Cerebellar cortex (tissue), 1 donor: ENCODE measurements at regions not wholly inside any gene's neighbourhood (a gene's known extent, or its start where the extent isn't known, plus 50 kb on each side); places are given as distances from the start of the nearest gene placed in this dataset.
"Not testable (repeated sequence)": the region's sequence is repeated elsewhere in the genome, so short reads cannot be mapped to it uniquely, and the experiment has no call there.

ENCODE experiments used
- DNase-seq: peaks from one replicate; pipeline ENCODE4 v3.0.0-alpha.2; 2015; ENCODE audit warnings: low spot score

GRCh38 chr6:103578115-103578514 is 1281.6 kb downstream of the HACE1 start:
- no peak for DNase-seq

DNA sequence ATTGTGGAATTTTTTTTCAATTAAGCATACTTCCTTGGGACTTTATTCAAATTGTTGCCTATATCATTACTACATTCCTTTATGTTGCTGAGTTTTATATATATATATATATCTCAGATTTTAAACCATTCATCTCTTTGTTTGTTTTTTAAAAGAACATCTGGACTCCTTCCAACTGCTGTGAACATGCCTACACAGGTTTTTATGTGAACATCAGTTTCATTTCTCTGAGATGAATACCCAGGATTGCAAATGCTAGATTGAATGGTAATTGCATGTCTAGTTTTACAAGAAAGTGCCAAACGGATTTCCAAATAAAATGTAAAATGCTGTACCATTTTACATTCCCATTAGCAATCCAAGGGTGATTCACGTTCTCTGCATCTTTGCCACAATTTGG is 1289.3 kb downstream of the HACE1 start:
- no peak for DNase-seq

DNA sequence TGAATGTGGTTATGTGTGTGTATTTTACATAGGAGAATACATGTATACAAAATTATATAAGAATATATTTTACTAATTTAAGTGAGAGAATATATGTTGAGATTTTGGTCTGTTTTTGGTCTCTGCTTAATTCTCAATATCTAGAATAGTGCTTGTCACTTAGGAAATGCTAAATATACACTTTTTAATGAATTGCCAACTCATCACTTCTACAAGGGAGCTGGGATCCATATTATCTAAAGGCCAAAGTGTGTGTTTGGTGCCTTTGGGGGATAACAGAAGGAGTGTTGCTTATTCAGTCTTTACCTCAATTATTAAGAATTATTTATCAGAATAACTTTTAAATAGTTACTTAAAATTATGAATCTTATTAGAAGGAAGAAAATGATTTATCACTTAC is 1304.8 kb downstream of the HACE1 start:
- no peak for DNase-seq

DNA sequence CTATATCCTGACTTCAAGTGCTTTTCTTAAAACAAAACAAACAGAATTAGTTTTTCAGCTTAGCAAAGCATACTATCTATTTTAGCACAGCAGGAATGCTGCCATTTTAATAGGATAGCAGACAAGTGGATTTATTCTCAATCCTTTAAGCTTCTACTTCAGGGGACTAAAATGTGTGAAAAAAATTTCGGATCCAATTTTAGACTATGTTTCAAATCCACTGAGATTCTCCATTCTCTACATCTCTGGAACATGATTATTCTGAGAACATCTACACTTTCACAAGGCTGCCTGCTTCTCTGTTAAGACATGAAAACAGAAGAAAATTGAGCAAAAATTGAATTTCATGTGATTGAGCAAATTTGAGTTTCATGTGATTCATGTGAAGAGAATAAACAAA is 1321.3 kb downstream of the HACE1 start:
- no peak for DNase-seq

DNA sequence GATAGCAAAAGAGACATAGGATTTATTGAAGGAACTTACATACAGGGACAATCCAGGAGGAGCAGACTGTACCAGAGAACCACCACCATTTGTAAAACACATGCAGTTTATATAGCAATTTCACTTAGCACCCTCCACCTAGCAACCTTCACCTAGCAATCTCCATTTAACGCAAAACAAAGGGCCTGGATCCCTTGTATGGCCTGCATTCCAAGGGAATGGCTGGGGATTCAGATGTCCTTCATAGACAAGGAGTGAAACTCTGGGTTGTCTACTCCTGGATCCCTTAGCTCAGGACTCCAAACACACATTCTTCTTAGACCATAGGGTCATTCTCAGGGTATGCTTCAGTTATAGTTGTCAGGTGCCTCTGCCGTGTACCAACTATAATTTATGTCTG is 1324.9 kb downstream of the HACE1 start:
- DNase-seq: no peak

DNA sequence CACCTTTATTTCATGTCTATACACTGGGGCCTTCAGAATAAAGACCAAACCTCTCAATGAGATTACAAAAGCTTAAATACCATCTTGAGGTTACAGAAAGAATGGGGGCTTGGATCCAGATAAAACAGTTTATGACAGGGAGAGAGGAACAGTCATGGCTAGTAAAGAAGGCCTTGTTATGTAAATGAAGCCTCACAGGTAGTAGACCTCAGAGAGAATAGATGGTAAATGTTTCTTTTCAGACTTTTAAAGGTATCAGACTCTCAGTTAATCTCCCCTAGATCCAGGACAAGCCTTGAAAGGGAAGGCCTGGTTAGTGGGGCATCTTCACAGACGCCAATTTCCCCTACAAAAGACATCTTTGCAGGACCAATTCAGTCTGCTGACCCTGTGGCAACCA is 1325.6 kb downstream of the HACE1 start:
- no peak for DNase-seq

DNA sequence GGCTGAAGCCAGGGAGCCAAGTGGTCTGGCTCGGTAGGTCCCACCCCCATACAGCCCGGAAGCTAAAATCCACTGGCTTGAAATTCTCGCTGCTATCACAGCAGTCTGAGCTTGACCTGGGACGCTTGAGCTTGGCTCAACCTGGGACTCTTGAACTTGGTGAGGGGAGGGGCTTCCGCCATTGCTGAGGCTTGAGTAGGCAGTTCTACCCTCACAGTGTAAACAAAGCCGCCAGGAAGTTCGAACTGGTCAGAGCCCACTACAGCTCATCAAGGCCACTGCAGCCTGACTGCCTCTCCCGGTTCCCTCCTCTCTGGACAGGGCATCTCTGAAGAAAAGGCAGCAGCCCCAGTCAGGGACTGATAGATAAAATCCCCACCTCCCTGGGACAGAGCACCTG is 1337.7 kb downstream of the HACE1 start:
- no peak for DNase-seq

- no peak for DNase-seq
Measured at GRCh38 chr6:103516336-103516735, 1343.4 kb downstream of the HACE1 start.

GRCh38 chr6:103507052-103507451 is 1352.7 kb downstream of the HACE1 start:
- no peak for DNase-seq

DNA sequence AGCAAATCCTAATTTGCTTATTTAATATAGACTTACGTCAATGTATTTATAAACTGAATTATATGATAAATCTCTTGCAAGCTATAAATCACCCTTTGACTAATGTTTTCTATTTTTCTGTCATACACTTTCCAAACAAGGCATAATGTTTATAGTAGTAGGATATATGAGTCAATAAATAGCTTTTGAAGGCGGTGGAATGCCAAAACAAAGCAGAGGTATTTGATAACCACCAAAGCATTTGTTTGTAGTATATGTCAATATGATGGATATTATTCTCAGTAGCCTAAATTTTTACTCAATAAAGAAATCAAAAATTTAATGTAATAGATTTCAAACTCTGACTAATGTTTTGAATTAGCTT is 1354.6 kb downstream of the HACE1 start:
- DNase-seq: no peak

- no peak for DNase-seq
Measured at GRCh38 chr6:103504501-103505154, 1355.1 kb downstream of the HACE1 start.

DNA sequence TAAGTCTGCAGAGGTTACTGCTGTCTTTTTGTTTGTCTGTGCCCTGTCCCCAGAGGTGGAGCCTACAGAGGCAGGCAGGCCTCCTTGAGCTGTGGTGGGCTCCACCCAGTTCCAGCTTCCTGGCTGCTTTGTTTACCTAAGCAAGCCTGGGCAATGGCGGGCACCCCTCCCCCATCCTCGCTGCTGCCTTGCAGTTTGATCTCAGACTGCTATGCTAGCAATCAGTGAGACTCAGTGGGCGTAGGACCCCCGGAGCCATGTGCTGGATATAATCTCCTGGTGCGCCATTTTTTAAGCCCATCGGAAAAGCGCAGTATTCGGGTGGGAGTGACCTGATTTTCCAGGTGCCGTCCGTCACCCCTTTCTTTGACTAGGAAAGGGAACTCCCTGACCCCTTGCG is 1363.1 kb downstream of the HACE1 start:
- not testable (repeated sequence) for DNase-seq

GRCh38 chr6:103456652-103457051 is 1403.1 kb downstream of the HACE1 start:
- no peak for DNase-seq

DNA sequence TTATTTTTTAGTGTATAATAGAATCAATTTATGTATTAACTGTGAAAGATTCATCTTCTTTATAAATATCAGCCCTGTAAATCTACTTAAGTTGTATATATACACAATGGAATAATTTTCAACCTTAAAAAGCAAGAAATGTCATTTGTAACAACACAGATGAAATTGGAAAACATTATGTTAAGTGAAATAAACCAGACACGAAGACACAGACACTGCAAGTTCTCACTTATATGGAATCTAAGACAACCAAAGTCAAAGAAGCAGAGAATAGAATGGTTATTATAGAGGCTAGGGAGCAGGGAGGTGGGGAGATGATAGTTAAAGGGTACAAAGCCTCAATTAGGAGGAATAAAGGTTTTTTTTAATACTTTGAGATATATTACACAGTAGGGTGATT is 1404.4 kb downstream of the HACE1 start:
- DNase-seq: no peak

GRCh38 chr6:103409475-103409874 is 1450.2 kb downstream of the HACE1 start:
- DNase-seq: no peak

DNA sequence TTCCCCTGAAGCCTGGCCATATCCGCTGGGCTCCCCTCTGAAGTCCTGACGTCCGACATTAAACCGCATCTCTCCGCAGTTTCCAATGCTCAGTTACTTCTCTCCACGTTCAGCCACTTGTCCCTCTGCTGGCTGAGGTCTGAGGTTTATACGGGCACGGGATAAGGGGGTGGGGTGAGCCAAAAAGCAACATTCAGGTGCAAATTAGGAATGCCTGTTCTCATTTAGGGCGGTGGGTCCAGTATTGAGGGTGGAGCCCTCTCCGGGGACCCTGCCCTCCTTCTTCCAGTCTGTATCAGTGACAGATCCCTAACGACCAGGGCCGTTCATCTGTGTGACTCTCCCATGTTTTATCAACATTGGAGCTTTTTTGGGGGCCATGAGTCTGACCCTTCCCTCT is 1454.4 kb downstream of the HACE1 start:
- DNase-seq: no peak

DNA sequence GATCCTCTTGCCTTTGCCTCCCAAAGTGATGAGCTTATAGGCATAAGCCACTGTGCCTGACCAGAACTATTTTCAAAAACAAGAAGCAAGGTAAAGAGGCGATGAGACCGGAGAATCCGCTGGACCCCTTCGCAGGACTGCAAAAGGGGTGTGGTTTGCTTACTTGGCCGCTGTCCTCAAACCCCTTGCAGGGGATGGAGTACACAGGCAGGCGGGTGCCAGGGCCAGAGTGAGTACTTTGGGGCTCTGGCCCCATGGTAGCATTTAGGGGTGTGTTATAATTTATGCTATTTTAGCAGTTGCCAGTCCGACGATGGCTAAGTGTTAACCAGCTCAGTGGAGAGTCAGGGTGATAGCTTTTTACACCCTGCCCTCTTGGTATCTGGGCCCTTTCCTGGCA is 1454.9 kb downstream of the HACE1 start:
- no peak for DNase-seq

- DNase-seq: no peak
Measured at GRCh38 chr6:103396768-103397167, 1463.0 kb downstream of the HACE1 start.

GRCh38 chr6:103379272-103379671 is 1480.4 kb downstream of the HACE1 start:
- DNase-seq: no peak

- DNase-seq: no peak
Measured at GRCh38 chr6:103367212-103367611, 1492.5 kb downstream of the HACE1 start.

- no peak for DNase-seq
Measured at GRCh38 chr6:103356531-103356930, 1503.2 kb downstream of the HACE1 start.

DNA sequence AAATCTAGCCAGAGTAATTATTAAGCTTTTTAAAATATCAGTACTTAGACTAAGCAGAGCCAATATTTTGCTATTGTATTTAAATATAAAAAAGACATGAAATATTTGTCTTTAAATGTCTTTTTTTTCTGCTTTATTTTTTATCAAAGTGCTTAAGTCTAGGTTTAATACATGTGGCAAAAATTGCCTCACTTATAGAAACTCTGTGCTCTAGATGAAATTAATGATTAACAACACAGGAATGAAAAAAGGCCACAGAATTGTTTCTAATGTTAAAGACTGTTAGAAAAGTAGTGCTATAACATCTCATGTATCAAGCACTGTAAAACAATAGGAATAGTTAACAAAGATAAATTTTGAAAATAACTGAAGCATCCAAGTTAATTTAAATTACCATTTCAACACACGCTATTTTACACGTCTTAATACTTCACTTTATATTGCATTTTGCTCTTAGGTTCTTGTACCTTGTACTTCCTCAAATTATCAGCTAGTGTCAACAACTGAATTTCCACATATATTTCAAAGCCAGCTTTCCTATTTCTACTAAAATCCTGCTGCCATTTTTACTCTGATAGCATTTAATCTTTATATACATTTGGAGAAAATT is 1515.1 kb downstream of the HACE1 start:
- no peak for DNase-seq

DNA sequence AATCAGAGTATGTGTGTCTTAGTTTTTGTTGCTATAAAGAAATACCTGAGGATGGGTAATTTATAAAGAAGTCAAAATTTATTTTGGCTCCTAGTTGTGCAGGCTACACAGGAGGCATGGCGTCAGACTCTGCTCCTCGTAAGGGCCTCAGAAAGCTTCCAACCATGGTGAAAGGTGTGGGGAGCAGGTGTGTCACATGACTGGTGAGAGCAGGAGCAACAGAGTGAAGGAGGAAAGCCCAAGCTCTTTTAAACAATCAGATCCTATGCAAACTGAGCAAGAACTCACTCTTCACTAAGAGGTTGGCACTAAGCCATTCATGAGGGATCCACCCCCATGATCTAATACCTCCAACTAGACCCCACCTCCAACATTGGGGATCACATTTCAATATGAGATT is 1524.3 kb downstream of the HACE1 start:
- no peak for DNase-seq
